H1 (cell line): ENCODE measurements at regions not wholly inside any gene's neighbourhood (a gene's known extent, or its start where the extent isn't known, plus 50 kb on each side); places are given as distances from the start of the nearest gene placed in this dataset.

Experiments
- HDAC2 ChIP-seq, 2 experiments: fragments of 300-600 bp in 1 of 2; sonication (generic) in 1 of 2; IDR thresholded peaks; 2 replicates each; pipeline ENCODE4 v1.6.1; 2011 to 2012; ENCODE audit warnings: low read depth in 2 of 2, low read length in 2 of 2, mild to moderate bottlenecking in 2 of 2, moderate library complexity in 2 of 2, borderline replicate concordance in 1 of 2, inconsistent platforms in 1 of 2
- ZNF274 ChIP-seq: IDR thresholded peaks from 2 replicates; pipeline ENCODE4 v1.7.0; 2012; ENCODE audit warnings: low read length, borderline replicate concordance; ENCODE audit errors: extremely low read depth

DNA sequence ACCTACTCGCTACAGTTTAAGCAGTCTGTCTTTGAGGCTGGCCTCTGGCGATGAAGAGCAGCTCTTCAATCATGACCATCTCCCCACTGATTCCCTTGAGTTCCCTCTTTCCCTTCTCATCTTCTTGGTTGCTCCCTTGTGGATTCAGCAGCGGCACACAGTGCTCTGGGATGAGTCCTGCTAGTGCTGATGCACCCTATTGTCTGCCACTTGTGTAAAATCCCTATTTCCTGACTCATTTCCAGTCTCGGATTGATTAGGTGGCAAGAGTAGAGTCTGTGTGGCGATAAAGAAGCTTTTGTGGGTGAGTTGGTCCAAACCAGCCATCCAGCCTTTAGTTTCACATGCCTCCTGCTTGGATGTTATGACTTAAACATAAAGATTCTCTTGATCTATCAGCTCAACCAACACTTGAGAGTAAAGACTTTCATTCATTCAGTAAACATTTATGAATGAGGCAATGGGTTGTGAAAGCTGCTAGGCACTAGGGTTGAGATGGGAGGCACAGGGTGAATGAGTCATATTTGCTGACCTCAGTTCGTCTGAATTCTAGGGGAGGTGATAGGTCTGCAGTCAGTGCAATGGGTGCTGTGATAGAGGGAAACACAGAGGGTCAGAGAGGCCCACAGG is 219.4 kb upstream of the RAG2 start (continued):
- TF ChIP-seq HDAC2 (IDR thresholded peaks at IDR 0.05; ENCODE audit: borderline replicate concordance in 1 of 2, low read depth in 2 of 2, low read length in 2 of 2) (no peak), ZNF274 (no peak)
